ENCODE measurements at regions not wholly inside any gene's neighbourhood (a gene's known extent, or its start where the extent isn't known, plus 50 kb on each side); places are given as distances from the start of the nearest gene placed in this dataset.

DNA sequence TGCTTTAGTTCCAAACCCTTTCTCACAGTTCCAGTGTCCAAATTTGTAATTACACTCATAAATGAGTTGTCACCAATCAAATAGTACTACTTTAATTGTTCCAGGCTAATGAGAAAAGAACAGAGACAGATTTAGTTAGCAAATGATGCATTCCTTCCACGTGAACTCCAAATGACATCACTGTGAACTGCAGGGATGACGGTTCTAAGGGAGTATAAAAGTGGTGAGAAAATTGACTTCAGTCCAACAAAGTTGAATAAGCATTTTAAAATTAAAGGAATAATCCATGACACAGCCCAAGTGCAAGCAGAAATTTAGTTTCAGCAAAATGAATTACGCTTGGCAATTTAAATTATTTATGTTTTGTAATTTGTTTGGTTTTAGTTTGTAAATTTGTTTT, 102.0 kb upstream of the LRATD1 start:
- no peak for TF ChIP-seq CTCF (IDR thresholded peaks at IDR 0.05 in 4 of 5, conservative IDR thresholded peaks at IDR 0.05 in 1 of 5)
- no peak for TF ChIP-seq POLR2A (IDR thresholded peaks at IDR 0.05)

All from gastrocnemius medialis (tissue), 4 donors.